PC-9 (cell line): ENCODE measurements at regions not wholly inside any gene's neighbourhood (a gene's known extent, or its start where the extent isn't known, plus 50 kb on each side); places are given as distances from the start of the nearest gene placed in this dataset.

Experiments used
- BruUV-seq: library from RNA; stranded (reverse); fragments of 400-500 nt; replicated peaks from 2 replicates; lab custom pipeline; 2021; lab: Mats Ljungman, UMichigan
- CTCF ChIA-PET: fragments of 300-600 bp; sonication (Branson Sonifier 250); formaldehyde crosslinking; loops from one replicate; lab custom pipeline; 2022; ENCODE audit warnings: antibody characterized with exemption; lab: Charles Lee
- POLR2A ChIA-PET: fragments of 300-600 bp; sonication (Branson Sonifier 250); formaldehyde crosslinking; loops from one replicate; lab custom pipeline; 2022; ENCODE audit warnings: antibody characterized with exemption; ENCODE audit not compliant: unreplicated experiment; lab: Charles Lee
- DNase-seq, 2 experiments: peaks; one replicate each; pipeline versions ENCODE4 v3.0.0 to v3.0.0-alpha.2; 2015 to 2022; ENCODE audit warnings: mixed read lengths in 1 of 2
- H2AFZ ChIP-seq: fragments of 200-600 bp; sonication (generic); 2 replicates; pipeline ENCODE4 v1.8.1; 2017; ENCODE audit warnings: antibody characterized with exemption
- H3F3A ChIP-seq: fragments of 200-600 bp; sonication (generic); 2 replicates; pipeline ENCODE4 v1.8.1; 2017; ENCODE audit warnings: antibody characterized with exemption, mild to moderate bottlenecking, low read depth; ENCODE audit not compliant: insufficient read depth
- H3K27ac ChIP-seq: fragments of 200-600 bp; sonication (generic); 2 replicates; pipeline ENCODE4 v1.6.1; 2016; ENCODE audit warnings: mixed run types
- H3K27me3 ChIP-seq: fragments of 200-600 bp; sonication (generic); 2 replicates; pipeline ENCODE4 v1.6.1; 2016; ENCODE audit warnings: low read depth, mixed run types; ENCODE audit not compliant: insufficient read depth
- H3K36me3 ChIP-seq: fragments of 200-600 bp; sonication (generic); 2 replicates; pipeline ENCODE4 v1.6.1; 2016; ENCODE audit warnings: low read depth, mixed run types
- H3K4me1 ChIP-seq: fragments of 200-600 bp; sonication (generic); replicated peaks from 2 replicates; pipeline ENCODE4 v1.6.1; 2016; ENCODE audit warnings: mixed run types; ENCODE audit not compliant: insufficient read depth
- H3K4me2 ChIP-seq: fragments of 200-600 bp; sonication (generic); 2 replicates; pipeline ENCODE4 v1.6.1; 2017; ENCODE audit warnings: mixed run types
- H3K4me3 ChIP-seq: fragments of 200-600 bp; sonication (generic); 2 replicates; pipeline ENCODE4 v1.6.1; 2016; ENCODE audit warnings: mixed run types
- H3K79me2 ChIP-seq: fragments of 200-600 bp; sonication (generic); 2 replicates; pipeline ENCODE4 v1.6.1; 2017; ENCODE audit warnings: low read depth, mixed run types
- H3K9me2 ChIP-seq: fragments of 200-600 bp; sonication (generic); 2 replicates; pipeline ENCODE4 v1.8.1; 2017; ENCODE audit warnings: mild to moderate bottlenecking; ENCODE audit not compliant: insufficient read depth
- H3K9me3 ChIP-seq: fragments of 200-600 bp; sonication (generic); 2 replicates; pipeline ENCODE4 v1.8.1; 2016; ENCODE audit warnings: low read depth; ENCODE audit not compliant: insufficient read depth
- H4K20me1 ChIP-seq: fragments of 200-600 bp; sonication (generic); 2 replicates; pipeline ENCODE4 v1.8.1; 2017; ENCODE audit not compliant: insufficient read depth
- EZH2 ChIP-seq: fragments of 200-600 bp; sonication (generic); IDR thresholded peaks from 2 replicates; pipeline ENCODE4 v1.8.0; 2017; ENCODE audit warnings: antibody characterized with exemption, low read depth
- intact Hi-C: fragments of 100-400 bp; cut with micrococcal nuclease; formaldehyde crosslinking; loops from one replicate; pipeline ENCODE4 v1.10.0; 2022; ENCODE audit not compliant: unreplicated experiment
- TF ChIP-seq, protein P1 (sequence below): fragments of 200-600 bp; sonication (generic); conservative IDR thresholded peaks from 2 replicates; pipeline ENCODE4 v1.6.1; 2017; ENCODE audit warnings: mixed run types, antibody characterized with exemption, mild to moderate bottlenecking, moderate library complexity

- Histone ChIP-seq H3K27me3 (no peaks in the 10 kb centered on the region), H3F3A (no peaks in the 10 kb centered on the region), H3K79me2 (no peaks in the 10 kb centered on the region), H3K36me3 (no peaks in the 10 kb centered on the region), H3K4me1 (no peaks in the 10 kb centered on the region), H3K27ac (no peak overlapping the region), H2AFZ (no peak overlapping the region), H3K4me2 (no peak overlapping the region), H3K4me3 (no peak overlapping the region), H3K9me2 (no peaks in the 10 kb centered on the region), H3K9me3 (no peaks in the 10 kb centered on the region), H4K20me1 (no peaks in the 10 kb centered on the region)
- peak in 1 of 2 experiments; percentile 43 for DNase-seq
- ChIA-PET POLR2A (no interaction called here), CTCF (no interaction called here)
- intact Hi-C loops = no loop called here
- TF ChIP-seq EZH2 = no peak
- TF ChIP-seq, protein P1, sequence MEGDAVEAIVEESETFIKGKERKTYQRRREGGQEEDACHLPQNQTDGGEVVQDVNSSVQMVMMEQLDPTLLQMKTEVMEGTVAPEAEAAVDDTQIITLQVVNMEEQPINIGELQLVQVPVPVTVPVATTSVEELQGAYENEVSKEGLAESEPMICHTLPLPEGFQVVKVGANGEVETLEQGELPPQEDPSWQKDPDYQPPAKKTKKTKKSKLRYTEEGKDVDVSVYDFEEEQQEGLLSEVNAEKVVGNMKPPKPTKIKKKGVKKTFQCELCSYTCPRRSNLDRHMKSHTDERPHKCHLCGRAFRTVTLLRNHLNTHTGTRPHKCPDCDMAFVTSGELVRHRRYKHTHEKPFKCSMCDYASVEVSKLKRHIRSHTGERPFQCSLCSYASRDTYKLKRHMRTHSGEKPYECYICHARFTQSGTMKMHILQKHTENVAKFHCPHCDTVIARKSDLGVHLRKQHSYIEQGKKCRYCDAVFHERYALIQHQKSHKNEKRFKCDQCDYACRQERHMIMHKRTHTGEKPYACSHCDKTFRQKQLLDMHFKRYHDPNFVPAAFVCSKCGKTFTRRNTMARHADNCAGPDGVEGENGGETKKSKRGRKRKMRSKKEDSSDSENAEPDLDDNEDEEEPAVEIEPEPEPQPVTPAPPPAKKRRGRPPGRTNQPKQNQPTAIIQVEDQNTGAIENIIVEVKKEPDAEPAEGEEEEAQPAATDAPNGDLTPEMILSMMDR = no peak
- BruUV-seq = no TSS peak
Observed at GRCh38 chr18:22627506-22627905, 209.8 kb upstream of the CTAGE1 start.

DNA sequence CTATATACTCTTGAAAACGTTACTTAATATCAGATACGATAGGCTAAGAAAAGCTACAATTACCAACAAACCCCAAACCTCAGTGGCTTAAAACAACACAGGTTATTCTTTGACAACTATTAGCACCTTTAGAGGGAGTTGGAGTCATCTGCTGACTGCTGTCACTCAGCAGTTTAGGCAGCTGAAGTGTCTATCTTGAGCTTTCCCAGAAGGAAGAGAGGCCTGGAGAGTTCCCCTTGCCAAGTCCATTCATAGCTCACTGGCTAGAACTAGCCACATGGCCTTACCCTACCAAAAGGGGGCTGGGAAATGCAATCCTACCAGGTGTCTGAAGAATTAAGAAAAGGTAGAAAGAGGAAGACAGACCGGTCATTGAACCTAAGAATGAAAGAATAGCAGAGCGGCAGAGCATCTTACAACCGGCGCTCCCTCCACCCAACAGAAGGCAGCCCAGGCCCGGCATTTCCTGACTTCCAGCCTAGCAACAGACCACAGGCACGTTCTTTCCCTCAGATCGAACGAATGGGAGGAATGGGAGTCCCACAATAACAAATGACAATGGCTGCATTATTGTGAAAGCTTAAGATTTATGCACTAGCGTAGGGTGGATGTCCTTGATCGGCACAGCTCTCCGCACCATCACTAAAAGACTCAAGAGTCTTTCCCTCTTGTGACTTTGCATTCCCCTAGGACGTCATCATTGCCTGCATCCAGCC lies 211.2 kb upstream of the CTAGE1 start:
- no TSS peak for BruUV-seq
- Histone ChIP-seq H4K20me1 (no peaks in the 10 kb centered on the region), H2AFZ (no peak overlapping the region), H3K27me3 (no peaks in the 10 kb centered on the region), H3K9me2 (no peaks in the 10 kb centered on the region), H3K79me2 (no peaks in the 10 kb centered on the region), H3K9me3 (no peaks in the 10 kb centered on the region), H3K4me3 (no peak overlapping the region), H3K27ac (no peak overlapping the region), H3K36me3 (no peaks in the 10 kb centered on the region), H3K4me1 (no peaks in the 10 kb centered on the region), H3F3A (no peaks in the 10 kb centered on the region), H3K4me2 (no peak overlapping the region)
- no peak for DNase-seq
- ChIA-PET CTCF (no interaction called here), POLR2A (no interaction called here)
- TF ChIP-seq, protein P1 = no peak
- TF ChIP-seq EZH2 = no peak
- intact Hi-C loops = no loop called here

GRCh38 chr18:22630980-22631379 lies 213.3 kb upstream of the CTAGE1 start:
- no peaks in the 10 kb centered on the region for H3F3A ChIP-seq
- H3K4me2 ChIP-seq = no peak overlapping the region
- no peaks in the 10 kb centered on the region for H3K9me3 ChIP-seq
- H3K27ac ChIP-seq = no peak overlapping the region
- no peaks in the 10 kb centered on the region for H3K9me2 ChIP-seq
- no TSS peak for BruUV-seq
- CTCF ChIA-PET = no interaction called here
- no peaks in the 10 kb centered on the region for H3K79me2 ChIP-seq
- H3K4me3 ChIP-seq = no peak overlapping the region
- no peaks in the 10 kb centered on the region for H3K36me3 ChIP-seq
- no peak overlapping the region for H2AFZ ChIP-seq
- no peaks in the 10 kb centered on the region for H3K4me1 ChIP-seq
- intact Hi-C loops = no loop called here
- no peak for DNase-seq
- H4K20me1 ChIP-seq = no peaks in the 10 kb centered on the region
- H3K27me3 ChIP-seq = no peaks in the 10 kb centered on the region
- POLR2A ChIA-PET = no interaction called here
- TF ChIP-seq, protein P1 = no peak
- TF ChIP-seq EZH2 = no peak
